Endothelial cell of umbilical vein (primary cell): ENCODE measurements at regions not wholly inside any gene's neighbourhood (a gene's known extent, or its start where the extent isn't known, plus 50 kb on each side); places are given as distances from the start of the nearest gene placed in this dataset.

Experiments
- BruUV-seq: library from RNA; stranded (reverse); fragments of 400-500 nt; replicated peaks from 2 replicates; lab custom pipeline; 2021; lab: Mats Ljungman, UMichigan
- CTCF ChIA-PET: fragments of 300-600, 350-600 bp; sonication (Branson Sonifier 250); formaldehyde crosslinking; loops from one replicate; lab custom pipeline; 2021; ENCODE audit warnings: antibody characterized with exemption, inconsistent platforms; lab: Charles Lee
- POLR2A ChIA-PET: fragments of 300-600, 350-600 bp; sonication (Branson Sonifier 250); formaldehyde crosslinking; loops from one replicate; lab custom pipeline; 2021; ENCODE audit warnings: antibody characterized with exemption, inconsistent platforms; lab: Charles Lee
- DNase-seq: peaks from one replicate; pipeline ENCODE4 v3.0.0-alpha.2; 2011; ENCODE audit warnings: low read depth, low spot score
- FAIRE-seq: peaks from 2 replicates; lab custom pipeline; 2011; peaks lifted over from hg19 to GRCh38; lab: Jason Lieb, UNC
- H2AFZ ChIP-seq: 2 replicates; pipeline ENCODE4 v1.6.0; 2012; ENCODE audit warnings: low read depth, low read length, control low read depth, inconsistent platforms
- H3K27ac ChIP-seq: 2 replicates; pipeline ENCODE4 v1.5.1; 2011; ENCODE audit warnings: low read depth, mild to moderate bottlenecking, control low read depth, low read length, moderate library complexity; ENCODE audit not compliant: insufficient read depth
- H3K27me3 ChIP-seq, 2 experiments: 2 replicates each; pipeline versions ENCODE4 v1.6.0 to v1.6.1; 2011; ENCODE audit warnings: low read length in 2 of 2, mixed read lengths in 1 of 2; ENCODE audit not compliant: control insufficient read depth in 2 of 2, insufficient read depth in 2 of 2
- H3K36me3 ChIP-seq, 2 experiments: 2 replicates in 1 of 2; 3 replicates in 1 of 2; pipeline ENCODE4 v1.5.1; 2011; ENCODE audit warnings: low read length in 2 of 2, mild to moderate bottlenecking in 1 of 2, moderate library complexity in 1 of 2; ENCODE audit not compliant: control insufficient read depth in 2 of 2, insufficient read depth in 2 of 2; ENCODE audit errors: extremely low read depth in 1 of 2
- H3K4me1 ChIP-seq: 3 replicates; pipeline ENCODE4 v1.5.1; 2011; ENCODE audit warnings: mild to moderate bottlenecking, low read length; ENCODE audit not compliant: control insufficient read depth, insufficient read depth; ENCODE audit errors: extremely low read depth
- H3K4me2 ChIP-seq: 2 replicates; pipeline ENCODE4 v1.6.1; 2011; ENCODE audit warnings: low read length, control low read depth, mixed read lengths; ENCODE audit not compliant: insufficient read depth
- H3K4me3 ChIP-seq, 3 experiments: fragments of 200-600 bp in 1 of 3; sonication (generic), shearing (Covaris generic) in 1 of 3; replicated peaks in 1 of 3; 2 replicates each; pipeline ENCODE4 v1.5.1; 2011 to 2016; ENCODE audit warnings: control low read depth in 3 of 3, low read length in 3 of 3, mild to moderate bottlenecking in 2 of 3, inconsistent platforms in 1 of 3, low read depth in 1 of 3, moderate library complexity in 1 of 3; ENCODE audit not compliant: insufficient read depth in 1 of 3
- H3K79me2 ChIP-seq: 2 replicates; pipeline ENCODE4 v1.6.0; 2012; ENCODE audit warnings: low read length, inconsistent platforms; ENCODE audit not compliant: control insufficient read depth, insufficient read depth
- H3K9ac ChIP-seq: replicated peaks from 2 replicates; pipeline ENCODE3; 2011; ENCODE audit warnings: low read length, control low read depth; ENCODE audit not compliant: insufficient read depth; ENCODE audit errors: extremely low read depth
- H3K9me1 ChIP-seq: replicated peaks from 3 replicates; pipeline ENCODE4 v1.6.0; 2011; ENCODE audit warnings: mild to moderate bottlenecking, low read length; ENCODE audit not compliant: control insufficient read depth, insufficient read depth; ENCODE audit errors: extremely low read depth
- H3K9me3 ChIP-seq: replicated peaks from 2 replicates; pipeline ENCODE4 v1.5.1; 2012; ENCODE audit warnings: low read length, inconsistent platforms; ENCODE audit not compliant: control insufficient read depth, insufficient read depth
- H4K20me1 ChIP-seq: replicated peaks from 2 replicates; pipeline ENCODE3; 2011; ENCODE audit warnings: mild to moderate bottlenecking, low read length; ENCODE audit not compliant: control insufficient read depth, insufficient read depth; ENCODE audit errors: extremely low read depth
- EZH2 ChIP-seq: IDR thresholded peaks from 2 replicates; pipeline ENCODE4 v1.6.1; 2012; ENCODE audit warnings: borderline replicate concordance, low read depth, mild to moderate bottlenecking, moderate library complexity, low read length, inconsistent platforms; ENCODE audit not compliant: severe bottlenecking
- FOS ChIP-seq: IDR thresholded peaks from 2 replicates; pipeline ENCODE4 v1.6.1; 2011; ENCODE audit warnings: mild to moderate bottlenecking, low read length, moderate library complexity, borderline replicate concordance; ENCODE audit not compliant: insufficient read depth
- GATA2 ChIP-seq: IDR thresholded peaks from 2 replicates; pipeline ENCODE4 v1.7.0; 2011; ENCODE audit warnings: low read depth, mild to moderate bottlenecking, moderate library complexity, mixed read lengths, low read length; ENCODE audit not compliant: insufficient read length, insufficient read depth
- JUN ChIP-seq: IDR thresholded peaks from 2 replicates; pipeline ENCODE4 v1.6.1; 2011; ENCODE audit warnings: borderline replicate concordance, low read depth; ENCODE audit not compliant: insufficient read length, insufficient read depth
- MYC ChIP-seq: IDR thresholded peaks from one replicate; pipeline ENCODE4 v1.6.1; 2011; ENCODE audit warnings: mild to moderate bottlenecking, low read depth, low read length
- POLR2A ChIP-seq: IDR thresholded peaks from 2 replicates; pipeline ENCODE4 v1.6.1; 2012; ENCODE audit warnings: low read depth, mild to moderate bottlenecking, control low read depth, low read length
- POLR2AphosphoS5 ChIP-seq: IDR thresholded peaks from 2 replicates; pipeline ENCODE4 v1.6.1; 2012; ENCODE audit warnings: low read depth, mild to moderate bottlenecking, control low read depth, low read length, moderate library complexity; ENCODE audit not compliant: insufficient read depth
- dilution Hi-C: fragments of 300-500 bp; cut with MboI; formaldehyde crosslinking; loops from one replicate; pipeline ENCODE4 v1.15.0; 2019; ENCODE audit warnings: low sequenced_read_pairs; ENCODE audit not compliant: extremely low pct_ligation_motif_present
- intact Hi-C: fragments of 100-400 bp; cut with micrococcal nuclease; formaldehyde crosslinking; loops from one replicate; pipeline ENCODE4 v1.10.0; 2022
- TF ChIP-seq, protein P1 (sequence below), 2 donors: IDR thresholded peaks; 1 replicate in 1 of 2; 2 replicates in 1 of 2; pipeline ENCODE4 v1.5.1; 2011; ENCODE audit warnings: low read length in 2 of 2, mild to moderate bottlenecking in 2 of 2, moderate library complexity in 2 of 2, control low read depth in 1 of 2, inconsistent platforms in 1 of 2, low read depth in 1 of 2; ENCODE audit not compliant: insufficient read depth in 1 of 2; ENCODE audit errors: extremely low read depth in 1 of 2
- TF ChIP-seq, protein P2 (sequence below): IDR thresholded peaks from 2 replicates; pipeline ENCODE4 v1.6.1; 2011; ENCODE audit not compliant: insufficient read depth, insufficient read length

DNA sequence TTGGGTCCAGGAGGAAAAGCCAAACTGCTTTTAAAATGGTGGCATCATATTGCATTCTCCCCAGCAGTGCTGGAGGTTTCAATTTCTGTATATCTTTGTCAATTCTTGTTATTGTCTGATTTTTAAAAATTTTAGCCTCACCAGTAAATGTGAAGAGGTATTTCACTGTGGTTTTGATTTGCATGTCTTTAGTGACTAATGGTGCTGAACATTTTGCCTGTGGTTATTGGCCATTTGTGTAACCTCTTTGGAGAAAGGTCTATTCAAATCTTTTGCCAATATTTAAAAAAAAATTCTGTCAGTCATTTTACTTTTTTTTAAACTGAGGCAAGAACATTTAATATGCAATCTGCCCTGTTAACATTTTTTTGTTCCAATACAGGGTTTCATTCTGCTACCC lies 322.1 kb downstream of the TLL1 start:
- no peaks in the 10 kb centered on the region for H3K9me3 ChIP-seq
- ChIA-PET POLR2A (no interaction called here), CTCF (no interaction called here)
- no peak overlapping the region for H3K9ac ChIP-seq
- TF ChIP-seq EZH2 = no peak
- TF ChIP-seq, protein P1, sequence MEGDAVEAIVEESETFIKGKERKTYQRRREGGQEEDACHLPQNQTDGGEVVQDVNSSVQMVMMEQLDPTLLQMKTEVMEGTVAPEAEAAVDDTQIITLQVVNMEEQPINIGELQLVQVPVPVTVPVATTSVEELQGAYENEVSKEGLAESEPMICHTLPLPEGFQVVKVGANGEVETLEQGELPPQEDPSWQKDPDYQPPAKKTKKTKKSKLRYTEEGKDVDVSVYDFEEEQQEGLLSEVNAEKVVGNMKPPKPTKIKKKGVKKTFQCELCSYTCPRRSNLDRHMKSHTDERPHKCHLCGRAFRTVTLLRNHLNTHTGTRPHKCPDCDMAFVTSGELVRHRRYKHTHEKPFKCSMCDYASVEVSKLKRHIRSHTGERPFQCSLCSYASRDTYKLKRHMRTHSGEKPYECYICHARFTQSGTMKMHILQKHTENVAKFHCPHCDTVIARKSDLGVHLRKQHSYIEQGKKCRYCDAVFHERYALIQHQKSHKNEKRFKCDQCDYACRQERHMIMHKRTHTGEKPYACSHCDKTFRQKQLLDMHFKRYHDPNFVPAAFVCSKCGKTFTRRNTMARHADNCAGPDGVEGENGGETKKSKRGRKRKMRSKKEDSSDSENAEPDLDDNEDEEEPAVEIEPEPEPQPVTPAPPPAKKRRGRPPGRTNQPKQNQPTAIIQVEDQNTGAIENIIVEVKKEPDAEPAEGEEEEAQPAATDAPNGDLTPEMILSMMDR (IDR thresholded peaks at IDR 0.05; ENCODE audit: extremely low read depth in 1 of 2, insufficient read depth in 1 of 2, low read depth in 1 of 2, low read length in 2 of 2) = no peak
- TF ChIP-seq, protein P2, sequence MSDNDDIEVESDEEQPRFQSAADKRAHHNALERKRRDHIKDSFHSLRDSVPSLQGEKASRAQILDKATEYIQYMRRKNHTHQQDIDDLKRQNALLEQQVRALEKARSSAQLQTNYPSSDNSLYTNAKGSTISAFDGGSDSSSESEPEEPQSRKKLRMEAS = no peak
- no peak for TF ChIP-seq POLR2AphosphoS5
- TF ChIP-seq JUN = no peak
- TF ChIP-seq GATA2 = no peak
- no peak for TF ChIP-seq FOS
- no peak for TF ChIP-seq MYC
- TF ChIP-seq POLR2A = no peak
- H4K20me1 ChIP-seq = no peaks in the 10 kb centered on the region
- H3K4me2 ChIP-seq = no peak overlapping the region
- no peak overlapping the region for H3K27ac ChIP-seq
- no peak overlapping the region for H2AFZ ChIP-seq
- no peaks in the 10 kb centered on the region for H3K4me1 ChIP-seq
- BruUV-seq = no TSS peak
- no peak overlapping the region for H3K4me3 ChIP-seq
- FAIRE-seq (no peak), DNase-seq (no peak)
- no peaks in the 10 kb centered on the region for H3K9me1 ChIP-seq
- H3K79me2 ChIP-seq = no peaks in the 10 kb centered on the region
- no peaks in the 10 kb centered on the region for H3K27me3 ChIP-seq
- intact Hi-C loops = no loop called here
- no peaks in the 10 kb centered on the region for H3K36me3 ChIP-seq
- dilution Hi-C loops = no loop called here
